K562 (cell line): ENCODE measurements at regions not wholly inside any gene's neighbourhood (a gene's known extent, or its start where the extent isn't known, plus 50 kb on each side); places are given as distances from the start of the nearest gene placed in this dataset.

Source experiments
- ATAC-seq: fragments of 200-7000 bp; cut with Tn5 transposase; 3 replicates; pipeline ENCODE4 v1.9.1; 2020; ENCODE audit warnings: moderate library complexity
- BruUV-seq: library from RNA; stranded (reverse); fragments of 400-500 nt; replicated peaks from 2 replicates; lab custom pipeline; 2021; lab: Mats Ljungman, UMichigan
- CTCF ChIA-PET: fragments of 300-600 bp; formaldehyde crosslinking; extraction: SDS; loops from one replicate; lab custom pipeline; 2021; ENCODE audit warnings: low intra/inter-chr PET ratio; lab: Yijun Ruan, JAX
- POLR2A ChIA-PET: fragments of 300-600, 350-650 bp; sonication (Branson Sonifier 250); formaldehyde crosslinking; extraction: SDS; loops from one replicate; lab custom pipeline; 2021; ENCODE audit warnings: antibody characterized with exemption, inconsistent platforms; lab: Yijun Ruan, JAX
- DNase-seq, 4 experiments: peaks; one replicate each; pipeline versions ENCODE4 v3.0.0 to v3.0.0-alpha.2; 2011 to 2018; ENCODE audit warnings: low spot score in 3 of 4, mixed read lengths in 3 of 4; ENCODE audit errors: extremely low read depth in 1 of 4
- FAIRE-seq: peaks from 2 replicates; lab custom pipeline; 2011; peaks lifted over from hg19 to GRCh38; lab: Jason Lieb, UNC
- H2AFZ ChIP-seq: 2 replicates; pipeline ENCODE4 v1.6.0; 2011; ENCODE audit warnings: low read depth, low read length, control low read depth, inconsistent platforms
- H3K27ac ChIP-seq: fragments of 200-600 bp; 3 replicates; pipeline ENCODE4 v1.8.0; 2011; ENCODE audit warnings: low read depth, mild to moderate bottlenecking, control low read depth, inconsistent platforms, low read length, moderate library complexity, mixed read lengths; ENCODE audit errors: extremely low read depth
- H3K27me3 ChIP-seq, 2 experiments: fragments of 300-600 bp in 1 of 2; 2 replicates in 1 of 2; 3 replicates in 1 of 2; pipeline versions ENCODE4 v1.6.0 to v1.8.0; 2011; ENCODE audit warnings: inconsistent platforms in 2 of 2, low read length in 2 of 2, mild to moderate bottlenecking in 1 of 2, mixed read lengths in 1 of 2, moderate library complexity in 1 of 2; ENCODE audit not compliant: control insufficient read depth in 2 of 2, insufficient read depth in 2 of 2
- H3K36me3 ChIP-seq: fragments of 300-600 bp; 3 replicates; pipeline ENCODE4 v1.8.0; 2011; ENCODE audit warnings: mild to moderate bottlenecking, low read length, inconsistent platforms; ENCODE audit not compliant: control insufficient read depth, insufficient read depth
- H3K4me1 ChIP-seq, 2 experiments: fragments of 200-600 bp in 1 of 2; replicated peaks in 1 of 2; 2 replicates in 1 of 2; 3 replicates in 1 of 2; pipeline versions ENCODE4 v1.5.1 to v1.8.0; 2011; ENCODE audit warnings: inconsistent platforms in 2 of 2, low read length in 2 of 2, mild to moderate bottlenecking in 1 of 2, mixed read lengths in 1 of 2, moderate library complexity in 1 of 2; ENCODE audit not compliant: control insufficient read depth in 2 of 2, insufficient read depth in 2 of 2
- H3K4me2 ChIP-seq: 2 replicates; pipeline ENCODE4 v1.6.1; 2011; ENCODE audit warnings: low read length, control low read depth, inconsistent platforms, mixed read lengths; ENCODE audit not compliant: insufficient read depth
- H3K4me3 ChIP-seq: fragments of 200-600 bp; sonication (generic), shearing (Covaris generic); 2 replicates; pipeline ENCODE4 v1.5.1; 2016; ENCODE audit warnings: control low read depth, inconsistent platforms
- H3K79me2 ChIP-seq: fragments of 200-600 bp; 3 replicates; pipeline ENCODE4 v1.8.0; 2011; ENCODE audit warnings: low read length, inconsistent platforms; ENCODE audit not compliant: control insufficient read depth, insufficient read depth
- H3K9ac ChIP-seq, 2 experiments: 2 replicates each; pipeline versions ENCODE4 v1.6.0 to v1.6.1; 2011; ENCODE audit warnings: low read depth in 2 of 2, low read length in 2 of 2, control low read depth in 1 of 2, inconsistent platforms in 1 of 2, mild to moderate bottlenecking in 1 of 2, mixed read lengths in 1 of 2; ENCODE audit not compliant: insufficient read depth in 1 of 2
- H3K9me1 ChIP-seq: one replicate; pipeline ENCODE4 v1.6.0; 2011; ENCODE audit warnings: inconsistent platforms, mild to moderate bottlenecking, low read length, moderate library complexity; ENCODE audit not compliant: control insufficient read depth, insufficient read depth
- H3K9me3 ChIP-seq: replicated peaks from 2 replicates; pipeline ENCODE4 v1.5.1; 2011; ENCODE audit warnings: low read depth, low read length, inconsistent platforms; ENCODE audit not compliant: control insufficient read depth, insufficient read depth
- H4K20me1 ChIP-seq: replicated peaks from 2 replicates; pipeline ENCODE4 v1.6.1; 2011; ENCODE audit warnings: low read length, inconsistent platforms, mixed read lengths; ENCODE audit not compliant: control insufficient read depth, insufficient read depth
- CHCHD3 ChIP-seq: fragments of 250-450 bp; sonication (Bioruptor Pico); IDR thresholded peaks from 2 replicates; pipeline ENCODE4 v2.1.2; 2022; ENCODE audit warnings: mild to moderate bottlenecking
- ELF4 ChIP-seq: fragments of 450-650 bp; formaldehyde crosslinking; IDR thresholded peaks from 2 replicates; pipeline ENCODE4 v1.4.0; 2022; ENCODE audit warnings: missing genetic modification characterization
- GTF3C2 ChIP-seq: IDR thresholded peaks from 3 replicates; pipeline ENCODE4 v1.6.1; 2011; ENCODE audit warnings: borderline replicate concordance, mild to moderate bottlenecking, moderate library complexity; ENCODE audit not compliant: insufficient read length; ENCODE audit errors: extremely low read depth
- NRF1 ChIP-seq, 2 experiments: fragments of 450-650 bp; IDR thresholded peaks in 1 of 2; conservative IDR thresholded peaks in 1 of 2; 2 replicates each; pipeline ENCODE4 v1.6.1; 2014; ENCODE audit warnings: mild to moderate bottlenecking in 2 of 2
- ZNF318 ChIP-seq, 2 experiments: fragments of 450-650 bp; IDR thresholded peaks; 2 replicates each; pipeline ENCODE4 v1.6.1; 2016; ENCODE audit warnings: mild to moderate bottlenecking in 2 of 2, borderline replicate concordance in 1 of 2, low read depth in 1 of 2, moderate library complexity in 1 of 2
- WGBS: fragments of 100-300 bp; shearing (Covaris generic); methylation state at CpG from one replicate; pipeline ENCODE4 v1.1.6; 2016; ENCODE audit warnings: low coverage, mixed read lengths; ENCODE audit not compliant: insufficient coverage; ENCODE audit errors: missing lambda C conversion rate; 5-methylcytosine and 5-hydroxymethylcytosine counted together
- in situ Hi-C: fragments of 300-500 bp; cut with MboI; formaldehyde crosslinking; loops from 4 replicates; pipeline ENCODE4 v1.15.0; 2018; ENCODE audit warnings: inconsistent platforms, mixed read lengths
- intact Hi-C: fragments of 100-400 bp; cut with micrococcal nuclease; formaldehyde crosslinking; loops from 2 replicates; pipeline ENCODE4 v1.14.2; 2022

GRCh38 chr13:80904386-80904785 is 563.5 kb upstream of the SPRY2 start:
- no CpG with 5 or more reads among the region's 1 CpG for WGBS
- no peaks in the 10 kb centered on the region for H3K36me3 ChIP-seq

GRCh38 chr13:80903911-80904310 is 563.0 kb upstream of the SPRY2 start:
- H3K4me1 ChIP-seq: no peaks in the 10 kb centered on the region
- no peak overlapping the region for H2AFZ ChIP-seq
- H3K4me3 ChIP-seq: no peak overlapping the region
- no peak overlapping the region for H3K27ac ChIP-seq
- CTCF ChIA-PET: no interaction called here
- no peaks in the 10 kb centered on the region for H3K27me3 ChIP-seq
- no peaks in the 10 kb centered on the region for H3K9me1 ChIP-seq
- in situ Hi-C loops: no loop called here
- no peaks in the 10 kb centered on the region for H3K79me2 ChIP-seq
- FAIRE-seq (no peak), ATAC-seq (no peak), DNase-seq (no peak)
- TF ChIP-seq ZNF318 (IDR thresholded peaks at IDR 0.05; ENCODE audit: borderline replicate concordance in 1 of 2, low read depth in 1 of 2) (no peak), CHCHD3 (CRISPR knock-in tag) (no peak), GTF3C2 (no peak)
- intact Hi-C loops: no loop called here
- H3K4me2 ChIP-seq: no peak overlapping the region
- H4K20me1 ChIP-seq: no peaks in the 10 kb centered on the region
- no TSS peak for BruUV-seq
- H3K9me3 ChIP-seq: no peaks in the 10 kb centered on the region
- no peaks in the 10 kb centered on the region for H3K36me3 ChIP-seq
- no peak overlapping the region for H3K9ac ChIP-seq
- POLR2A ChIA-PET: no interaction called here

More at GRCh38 chr13:80904386-80904785, 563.5 kb upstream of the SPRY2 start:
- BruUV-seq: no TSS peak
- Histone ChIP-seq H2AFZ (no peak overlapping the region), H3K9me3 (no peaks in the 10 kb centered on the region), H3K4me1 (no peaks in the 10 kb centered on the region), H3K27ac (no peak overlapping the region), H3K9ac (no peak overlapping the region), H3K4me3 (no peak overlapping the region), H3K4me2 (no peak overlapping the region), H3K27me3 (no peaks in the 10 kb centered on the region), H3K9me1 (no peaks in the 10 kb centered on the region), H4K20me1 (no peaks in the 10 kb centered on the region), H3K79me2 (no peaks in the 10 kb centered on the region)
- intact Hi-C loops: no loop called here
- FAIRE-seq (no peak), DNase-seq (no peak), ATAC-seq (no peak)
- ChIA-PET POLR2A (no interaction called here), CTCF (no interaction called here)
- in situ Hi-C loops: no loop called here
- TF ChIP-seq NRF1 (conservative IDR thresholded peaks at IDR 0.05 in 1 of 2, IDR thresholded peaks at IDR 0.05 in 1 of 2) (no peak), ELF4 (CRISPR knock-in tag) (no peak)
